ENCODE measurements at regions not wholly inside any gene's neighbourhood (a gene's known extent, or its start where the extent isn't known, plus 50 kb on each side); places are given as distances from the start of the nearest gene placed in this dataset.

GRCh38 chr6:14644381-14644780 lies 526.8 kb downstream of the CD83 start:
- H3K4me1 Mint-ChIP-seq (ENCODE audit: low read depth, unreplicated experiment), result peaks cover 24% of the 10 kb centered on the region
- CTCF ChIA-PET, result no interaction called here
- no peaks in the 10 kb centered on the region for H3K9me3 Mint-ChIP-seq (ENCODE audit: low read depth, unreplicated experiment)
- H3K27ac Mint-ChIP-seq (ENCODE audit: unreplicated experiment), result no peak overlapping the region
- intact Hi-C loops (cut with micrococcal nuclease; ENCODE audit: unreplicated experiment), result no loop called here
- no peak overlapping the region for H3K4me3 Mint-ChIP-seq (ENCODE audit: low read depth, unreplicated experiment)
- DNase-seq, result no peak
- no TSS peak for BruUV-seq (replicated peaks)
- no peak for TF ChIP-seq CTCF (IDR thresholded peaks at IDR 0.05; ENCODE audit: unreplicated experiment)
- no peaks in the 10 kb centered on the region for H3K27me3 Mint-ChIP-seq (ENCODE audit: unreplicated experiment)
- peaks cover 5% of the 10 kb centered on the region for H3K36me3 Mint-ChIP-seq (ENCODE audit: insufficient read depth, unreplicated experiment)

GRCh38 chr6:14645221-14645620 lies 527.6 kb downstream of the CD83 start:
- CTCF ChIA-PET, result no interaction called here
- DNase-seq, result no peak
- no TSS peak for BruUV-seq (replicated peaks)
- intact Hi-C loops (cut with micrococcal nuclease; ENCODE audit: unreplicated experiment), result no loop called here
- H3K27ac Mint-ChIP-seq (ENCODE audit: unreplicated experiment), result no peak overlapping the region
- no peak overlapping the region for H3K4me3 Mint-ChIP-seq (ENCODE audit: low read depth, unreplicated experiment)
- H3K4me1 Mint-ChIP-seq (ENCODE audit: low read depth, unreplicated experiment), result peaks cover 21% of the 10 kb centered on the region
- no peak for TF ChIP-seq CTCF (IDR thresholded peaks at IDR 0.05; ENCODE audit: unreplicated experiment)
- H3K36me3 Mint-ChIP-seq (ENCODE audit: insufficient read depth, unreplicated experiment), result peaks cover 5% of the 10 kb centered on the region
- no peaks in the 10 kb centered on the region for H3K27me3 Mint-ChIP-seq (ENCODE audit: unreplicated experiment)
- no peaks in the 10 kb centered on the region for H3K9me3 Mint-ChIP-seq (ENCODE audit: low read depth, unreplicated experiment)

- no peaks in the 10 kb centered on the region for H3K27me3 Mint-ChIP-seq (ENCODE audit: unreplicated experiment)
- peaks cover 5% of the 10 kb centered on the region for H3K36me3 Mint-ChIP-seq (ENCODE audit: insufficient read depth, unreplicated experiment)
- CTCF ChIA-PET, result no interaction called here
- peaks cover 21% of the 10 kb centered on the region for H3K4me1 Mint-ChIP-seq (ENCODE audit: low read depth, unreplicated experiment)
- no peak overlapping the region for H3K27ac Mint-ChIP-seq (ENCODE audit: unreplicated experiment)
- no TSS peak for BruUV-seq (replicated peaks)
- TF ChIP-seq CTCF (IDR thresholded peaks at IDR 0.05; ENCODE audit: unreplicated experiment), result no peak
- no peaks in the 10 kb centered on the region for H3K9me3 Mint-ChIP-seq (ENCODE audit: low read depth, unreplicated experiment)
- DNase-seq, result no peak
- no peak overlapping the region for H3K4me3 Mint-ChIP-seq (ENCODE audit: low read depth, unreplicated experiment)
- intact Hi-C loops (cut with micrococcal nuclease; ENCODE audit: unreplicated experiment), result no loop called here
These were observed 528.3 kb downstream of the CD83 start for GRCh38 chr6:14645841-14646240.

GRCh38 chr6:14646371-14646770 lies 528.8 kb downstream of the CD83 start:
- no peaks in the 10 kb centered on the region for H3K27me3 Mint-ChIP-seq (ENCODE audit: unreplicated experiment)
- no peaks in the 10 kb centered on the region for H3K9me3 Mint-ChIP-seq (ENCODE audit: low read depth, unreplicated experiment)
- CTCF ChIA-PET, result no interaction called here
- intact Hi-C loops (cut with micrococcal nuclease; ENCODE audit: unreplicated experiment), result no loop called here
- peaks cover 21% of the 10 kb centered on the region for H3K4me1 Mint-ChIP-seq (ENCODE audit: low read depth, unreplicated experiment)
- no TSS peak for BruUV-seq (replicated peaks)
- H3K36me3 Mint-ChIP-seq (ENCODE audit: insufficient read depth, unreplicated experiment), result peaks cover 3% of the 10 kb centered on the region
- H3K4me3 Mint-ChIP-seq (ENCODE audit: low read depth, unreplicated experiment), result no peak overlapping the region
- H3K27ac Mint-ChIP-seq (ENCODE audit: unreplicated experiment), result no peak overlapping the region
- no peak for TF ChIP-seq CTCF (IDR thresholded peaks at IDR 0.05; ENCODE audit: unreplicated experiment)
- DNase-seq, result no peak

- H3K36me3 Mint-ChIP-seq (ENCODE audit: insufficient read depth, unreplicated experiment), result no peaks in the 10 kb centered on the region
- intact Hi-C loops (cut with micrococcal nuclease; ENCODE audit: unreplicated experiment), result no loop called here
These were observed 529.8 kb downstream of the CD83 start for GRCh38 chr6:14647357-14647756.

More at GRCh38 chr6:14647357-14647756, 529.8 kb downstream of the CD83 start:
- Mint-ChIP-seq H3K9me3 (ENCODE audit: low read depth, unreplicated experiment) (no peaks in the 10 kb centered on the region), H3K27me3 (ENCODE audit: unreplicated experiment) (no peaks in the 10 kb centered on the region), H3K27ac (ENCODE audit: unreplicated experiment) (no peak overlapping the region), H3K4me3 (ENCODE audit: low read depth, unreplicated experiment) (no peak overlapping the region), H3K4me1 (ENCODE audit: low read depth, unreplicated experiment) (peaks cover 21% of the 10 kb centered on the region)
- CTCF ChIA-PET, result no interaction called here
- BruUV-seq (replicated peaks), result no TSS peak
- TF ChIP-seq CTCF (IDR thresholded peaks at IDR 0.05; ENCODE audit: unreplicated experiment), result no peak
- DNase-seq, result no peak
